ENCODE measurements at regions not wholly inside any gene's neighbourhood (a gene's known extent, or its start where the extent isn't known, plus 50 kb on each side); places are given as distances from the start of the nearest gene placed in this dataset.

GRCh38 chr1:116827607-116828105 is 73.4 kb downstream of the CD2 start:
- H3K4me3 ChIP-seq, result no peak overlapping the region
- no peak overlapping the region for H3K4me2 ChIP-seq
- TF ChIP-seq SMC3 (IDR thresholded peaks at IDR 0.05), result no peak
- TF ChIP-seq HOXA7 (CRISPR knock-in tag; IDR thresholded peaks at IDR 0.05), result no peak
- no peak for TF ChIP-seq ESRRA (IDR thresholded peaks at IDR 0.05; ENCODE audit: borderline replicate concordance, low read length)
- TF ChIP-seq CHD4 (IDR thresholded peaks at IDR 0.05; ENCODE audit: borderline replicate concordance), result no peak
- no peak for TF ChIP-seq ZSCAN20 (CRISPR knock-in tag; IDR thresholded peaks at IDR 0.05)
- TF ChIP-seq SREBF2 (IDR thresholded peaks at IDR 0.05), result no peak
- no peak for TF ChIP-seq CBX8 (IDR thresholded peaks at IDR 0.05)
- TF ChIP-seq MAZ (IDR thresholded peaks at IDR 0.05; ENCODE audit: borderline replicate concordance, low read depth, low read length), result no peak
- no peak for TF ChIP-seq HDAC2 (IDR thresholded peaks at IDR 0.05)
- no peak for TF ChIP-seq RAD21 (conservative IDR thresholded peaks at IDR 0.05 in 1 of 2, IDR thresholded peaks at IDR 0.05 in 1 of 2)
- TF ChIP-seq EHF (CRISPR knock-in tag; IDR thresholded peaks at IDR 0.05), result no peak
- no peak for TF ChIP-seq EP300 (IDR thresholded peaks at IDR 0.05)
- FAIRE-seq (no peak), ATAC-seq (no peak), DNase-seq (ENCODE audit: low read depth in 1 of 2, low spot score in 1 of 2) (no peak)
- H3K9me3 ChIP-seq, result no peaks in the 10 kb centered on the region
- no peak overlapping the region for H3K27ac ChIP-seq
- WGBS (ENCODE audit: missing lambda C conversion rate), result 66% methylated on average over 2 of the region's 2 CpGs
- peaks cover 8% of the 10 kb centered on the region; the same call in 1 of the 3 replicates for H3K4me1 ChIP-seq
- CTCF ChIA-PET, result no interaction called here
- POLR2A ChIA-PET, result no interaction called here

- H3K27ac ChIP-seq, result no peak overlapping the region
- no peaks in the 10 kb centered on the region for H3K9me3 ChIP-seq
- H3K4me1 ChIP-seq, result peaks cover under 1% of the 10 kb centered on the region; the same call in 1 of the 3 replicates
- WGBS (ENCODE audit: missing lambda C conversion rate), result 68% methylated on average over 6 of the region's 6 CpGs
- DNase-seq (ENCODE audit: low read depth in 1 of 2, low spot score in 1 of 2) (no peak), ATAC-seq (no peak), FAIRE-seq (no peak)
- no peak overlapping the region for H3K4me3 ChIP-seq
- no peak overlapping the region for H3K4me2 ChIP-seq
- ChIA-PET CTCF (interaction anchor here (1.3 kb wide), 1 partner anchor 21 kb away, joined by 3 read pairs; no protein-coding TSS in a partner anchor), POLR2A (no interaction called here)
- TF ChIP-seq CHD2 (IDR thresholded peaks at IDR 0.05; ENCODE audit: low read length, partially characterized antibody) (no peak), FOSB (CRISPR knock-in tag; IDR thresholded peaks at IDR 0.05) (no peak), RCOR1 (IDR thresholded peaks at IDR 0.05; ENCODE audit: low read depth, low read length) (no peak), MAFK (IDR thresholded peaks at IDR 0.05; ENCODE audit: partially characterized antibody) (no peak), FOSL2 (IDR thresholded peaks at IDR 0.05) (no peak), FOSL2 (CRISPR knock-in tag; IDR thresholded peaks at IDR 0.05) (no peak)
Measured at GRCh38 chr1:116832308-116832931, 77.3 kb upstream of the PTGFRN start.

- ChIA-PET POLR2A (no interaction called here), CTCF (no interaction called here)
- WGBS (ENCODE audit: missing lambda C conversion rate), result 35% methylated on average over 3 of the region's 3 CpGs
- DNase-seq (ENCODE audit: low read depth in 1 of 2, low spot score in 1 of 2) (no peak), ATAC-seq (no peak), FAIRE-seq (no peak)
- TF ChIP-seq TFCP2L1 (CRISPR knock-in tag; IDR thresholded peaks at IDR 0.05) (no peak), CEBPB (IDR thresholded peaks at IDR 0.05) (no peak), RAD21 (conservative IDR thresholded peaks at IDR 0.05 in 1 of 2, IDR thresholded peaks at IDR 0.05 in 1 of 2) (no peak), EHF (CRISPR knock-in tag; IDR thresholded peaks at IDR 0.05) (no peak), CHD4 (IDR thresholded peaks at IDR 0.05; ENCODE audit: borderline replicate concordance) (no peak), RCOR1 (IDR thresholded peaks at IDR 0.05; ENCODE audit: low read depth, low read length) (no peak), PBX3 (IDR thresholded peaks at IDR 0.05) (no peak), HOXB5 (CRISPR knock-in tag; IDR thresholded peaks at IDR 0.05) (no peak)
- Histone ChIP-seq H3K9me3 (no peaks in the 10 kb centered on the region), H3K4me1 (no peaks in the 10 kb centered on the region), H3K4me3 (no peak overlapping the region), H3K4me2 (no peak overlapping the region), H3K27ac (no peak overlapping the region)
Measured at GRCh38 chr1:116832932-116833578, 76.7 kb upstream of the PTGFRN start.

Measured in A549 (cell line).